ENCODE measurements at regions not wholly inside any gene's neighbourhood (a gene's known extent, or its start where the extent isn't known, plus 50 kb on each side); places are given as distances from the start of the nearest gene placed in this dataset.
A peak's percentile ranks its signal among the peaks of the same experiment; 100 is the strongest.

GRCh38 chr6:48893048-48893447 lies 570.0 kb downstream of the MMUT start:
- DNase-seq, result no peak

- DNase-seq, result no peak
Observed at GRCh38 chr6:48891308-48891707, 571.7 kb downstream of the MMUT start.

GRCh38 chr6:48889429-48889828 lies 573.6 kb downstream of the MMUT start:
- DNase-seq, result no peak

- no peak for DNase-seq
Observed at GRCh38 chr6:48883116-48883515, 579.9 kb downstream of the MMUT start.

- DNase-seq, result no peak
Observed at GRCh38 chr6:48881551-48881950, 581.5 kb downstream of the MMUT start.

GRCh38 chr6:48869595-48869994 lies 593.5 kb downstream of the MMUT start:
- no peak for DNase-seq

GRCh38 chr6:48866682-48867081 lies 596.4 kb downstream of the MMUT start:
- no peak for DNase-seq

- no peak for DNase-seq
Observed at GRCh38 chr6:48860175-48860574, 602.9 kb downstream of the MMUT start.

GRCh38 chr6:48859562-48860123 lies 603.4 kb downstream of the MMUT start:
- DNase-seq, result no peak

- DNase-seq, result no peak
Observed at GRCh38 chr6:48845219-48845618, 617.8 kb downstream of the MMUT start.

GRCh38 chr6:48844696-48845095 lies 618.4 kb downstream of the MMUT start:
- no peak for DNase-seq

- DNase-seq, result no peak
Observed at GRCh38 chr6:48840896-48841295, 622.2 kb downstream of the MMUT start.

- no peak for DNase-seq
Observed at GRCh38 chr6:48839206-48839605, 623.8 kb downstream of the MMUT start.

- DNase-seq, result no peak
Observed at GRCh38 chr6:48837744-48838143, 625.3 kb downstream of the MMUT start.

- DNase-seq, result no peak
Observed at GRCh38 chr6:48835421-48835958, 627.6 kb downstream of the MMUT start.

- DNase-seq, result no peak
Observed at GRCh38 chr6:48834706-48835105, 628.3 kb downstream of the MMUT start.

GRCh38 chr6:48833916-48834315 lies 629.1 kb downstream of the MMUT start:
- no peak for DNase-seq

- peak; percentile 79 for DNase-seq
Observed at GRCh38 chr6:48826901-48827701, 636.0 kb downstream of the MMUT start.

GRCh38 chr6:48826152-48826515 lies 636.9 kb downstream of the MMUT start:
- no peak for DNase-seq

GRCh38 chr6:48825501-48826151 lies 637.4 kb downstream of the MMUT start:
- no peak for DNase-seq

GRCh38 chr6:48818052-48818412 lies 645.0 kb downstream of the MMUT start:
- DNase-seq, result no peak

GRCh38 chr6:48817333-48818051 lies 645.6 kb downstream of the MMUT start:
- DNase-seq, result no peak

- no peak for DNase-seq
Observed at GRCh38 chr6:48814957-48815356, 648.1 kb downstream of the MMUT start.
